Lower leg skin (tissue), 3 donors: ENCODE measurements at regions not wholly inside any gene's neighbourhood (a gene's known extent, or its start where the extent isn't known, plus 50 kb on each side); places are given as distances from the start of the nearest gene placed in this dataset.

Experiments used
- CTCF ChIP-seq, 3 donors: fragments of 450-650 bp; IDR thresholded peaks; one replicate each; pipeline ENCODE4 v1.5.1; 2016; ENCODE audit warnings: antibody characterized with exemption in 3 of 3, mild to moderate bottlenecking in 3 of 3, moderate library complexity in 2 of 3
- POLR2A ChIP-seq, 2 donors: fragments of 450-650 bp; IDR thresholded peaks; one replicate each; pipeline ENCODE4 v1.6.1; 2016 to 2017; ENCODE audit warnings: antibody characterized with exemption in 2 of 2, mild to moderate bottlenecking in 1 of 2, moderate library complexity in 1 of 2

GRCh38 chr11:38517991-38518390 lies 1920.0 kb upstream of the RAG2 start:
- TF ChIP-seq CTCF (IDR thresholded peaks at IDR 0.05) (no peak), POLR2A (IDR thresholded peaks at IDR 0.05) (no peak)
